ENCODE measurements at regions not wholly inside any gene's neighbourhood (a gene's known extent, or its start where the extent isn't known, plus 50 kb on each side); places are given as distances from the start of the nearest gene placed in this dataset.

DNA sequence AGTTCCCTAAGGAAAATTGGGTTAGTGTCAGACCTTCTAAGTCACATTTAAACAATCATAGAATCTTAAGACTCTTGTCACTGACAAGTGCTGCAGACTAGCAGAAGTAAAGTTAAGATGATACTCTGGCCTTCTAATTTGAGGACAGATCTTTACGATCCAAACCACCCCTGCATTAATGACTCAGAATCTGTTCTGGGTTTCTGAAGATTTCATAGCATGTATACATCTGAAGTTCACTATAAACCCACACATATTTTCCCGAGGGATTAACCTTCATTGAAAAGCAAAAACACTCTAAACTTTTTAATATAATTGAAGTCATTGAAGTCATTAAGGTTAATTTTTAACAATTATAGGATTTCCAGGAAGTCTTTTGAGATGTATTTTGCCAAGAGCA is 674.3 kb downstream of the IQCM start:
- DNase-seq (ENCODE audit: extremely low read depth in 1 of 11, low read depth in 9 of 11, low spot score in 4 of 11) = no peak

DNA sequence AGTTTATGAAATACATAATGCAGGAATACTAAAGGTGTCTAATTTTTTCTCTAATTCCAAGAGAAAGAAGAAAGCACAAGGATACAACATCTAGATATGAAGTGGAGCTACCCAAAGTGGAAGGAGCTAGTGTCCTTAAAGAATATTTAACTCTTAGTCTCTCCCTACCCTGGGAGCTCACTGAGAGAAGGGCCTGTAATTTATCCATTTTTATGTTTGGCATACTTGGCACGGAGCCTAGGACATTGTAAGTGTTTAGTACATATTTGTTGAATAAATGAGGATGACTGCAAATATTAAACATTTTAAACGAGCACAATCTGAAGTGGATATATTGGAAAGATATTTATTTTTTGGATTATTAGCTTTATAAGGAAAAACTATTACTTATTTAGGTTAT is 674.8 kb downstream of the IQCM start:
- no peak for DNase-seq (ENCODE audit: extremely low read depth in 1 of 11, low read depth in 9 of 11, low spot score in 4 of 11)

DNA sequence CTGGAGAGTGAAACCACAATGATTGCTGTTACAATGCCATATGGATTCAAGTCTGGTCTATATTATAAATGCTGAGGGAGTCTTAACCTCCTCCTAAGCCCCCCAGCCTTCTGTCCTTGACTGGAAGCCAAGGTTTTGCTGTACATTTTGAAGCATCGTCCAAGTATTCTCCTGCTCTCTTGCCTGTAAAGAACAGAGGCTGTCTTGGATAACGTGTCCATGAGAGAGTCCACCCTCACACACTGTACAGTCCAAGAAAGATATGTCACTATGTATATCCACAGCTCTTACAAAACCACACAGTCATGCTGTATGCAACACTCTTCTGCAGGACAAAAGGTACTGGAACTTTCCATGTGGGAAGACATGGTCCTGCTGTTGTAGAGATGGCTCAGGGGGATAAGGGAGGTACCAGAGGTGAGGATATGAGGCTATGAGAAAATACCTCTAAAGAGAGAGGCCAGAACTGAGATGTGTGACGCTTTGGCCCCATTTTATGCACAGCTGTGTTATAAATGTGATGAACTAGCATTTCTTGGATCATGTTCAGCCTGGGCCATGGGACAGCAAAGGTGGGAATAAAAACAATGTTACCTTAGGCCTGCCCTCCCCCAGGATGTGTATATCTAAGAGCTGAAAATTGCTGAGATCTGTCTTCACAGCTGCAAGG is 678.6 kb downstream of the IQCM start:
- DNase-seq (ENCODE audit: extremely low read depth in 1 of 11, low read depth in 9 of 11, low spot score in 4 of 11) = no peak

DNA sequence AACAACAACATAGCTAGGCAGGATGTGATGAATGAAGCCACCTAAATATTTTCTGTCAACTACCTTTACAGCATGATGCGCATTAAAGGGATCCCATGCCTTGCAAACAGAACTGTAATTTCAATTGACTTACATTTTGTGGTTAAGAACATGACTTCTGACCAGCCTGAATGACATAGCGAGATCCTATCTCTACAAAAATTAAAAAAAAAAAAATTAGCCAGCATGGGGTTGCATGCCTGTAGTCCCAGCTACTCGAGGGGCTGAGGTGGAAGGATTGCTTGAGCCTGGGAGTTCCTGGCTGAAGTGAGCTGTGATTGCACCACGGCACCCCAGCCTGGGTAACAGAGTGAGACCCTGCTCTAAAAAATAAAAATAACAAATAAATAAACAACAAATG is 680.6 kb downstream of the IQCM start:
- DNase-seq (ENCODE audit: extremely low read depth in 1 of 11, low read depth in 9 of 11, low spot score in 4 of 11) = no peak

DNA sequence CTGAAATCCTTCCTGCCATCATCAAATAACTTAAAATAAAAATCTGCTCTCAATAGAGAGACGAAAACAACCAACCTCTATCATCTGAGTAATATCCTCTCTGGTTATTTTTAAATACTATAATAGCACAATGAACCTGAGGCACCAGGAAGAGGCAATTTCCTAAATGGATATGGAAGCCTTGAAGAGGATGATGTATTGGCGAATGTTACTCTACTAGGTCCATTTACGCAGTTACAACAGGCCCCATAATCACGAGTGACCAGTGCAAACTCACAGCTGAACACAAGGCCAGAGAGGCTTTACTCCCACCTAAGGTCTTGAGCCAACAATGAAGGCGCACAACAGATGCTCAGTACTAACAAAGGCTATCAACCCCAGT is 678.8 kb upstream of the NR3C2 start:
- no peak for DNase-seq (ENCODE audit: extremely low read depth in 1 of 11, low read depth in 9 of 11, low spot score in 4 of 11)

DNA sequence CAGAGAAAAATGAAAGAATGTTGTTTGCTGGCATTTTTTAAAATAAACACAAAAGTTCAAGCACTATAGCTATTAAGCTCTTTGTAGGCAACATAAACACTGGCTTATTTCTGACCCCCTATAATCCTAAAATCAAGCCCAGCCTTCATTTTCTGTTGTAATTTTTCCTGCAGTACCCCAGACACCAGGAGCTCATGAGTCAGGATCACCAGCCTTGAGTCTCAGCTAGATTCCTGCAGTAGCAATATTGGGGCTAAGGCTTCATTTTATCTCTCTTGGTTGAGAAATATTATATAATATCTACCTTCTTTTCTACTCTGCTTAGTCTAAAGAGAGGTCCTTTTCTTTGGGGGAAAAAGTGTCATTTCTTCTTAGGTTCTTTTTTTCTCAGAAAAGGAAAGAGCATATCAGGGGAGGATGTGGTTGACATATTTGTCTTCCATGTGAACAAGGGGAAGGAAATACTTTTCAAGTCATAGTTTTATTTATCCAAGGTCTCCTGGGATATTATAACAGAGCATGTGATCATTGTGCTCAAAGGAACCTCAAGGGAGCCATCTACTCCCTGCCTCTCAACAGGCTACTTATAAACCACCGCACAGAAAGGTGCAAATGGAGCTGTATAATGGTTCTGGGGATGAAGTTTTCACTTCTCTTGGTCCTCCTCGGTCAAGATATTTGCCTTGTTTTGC is 678.3 kb upstream of the NR3C2 start:
- no peak for DNase-seq (ENCODE audit: extremely low read depth in 1 of 11, low read depth in 9 of 11, low spot score in 4 of 11)

DNA sequence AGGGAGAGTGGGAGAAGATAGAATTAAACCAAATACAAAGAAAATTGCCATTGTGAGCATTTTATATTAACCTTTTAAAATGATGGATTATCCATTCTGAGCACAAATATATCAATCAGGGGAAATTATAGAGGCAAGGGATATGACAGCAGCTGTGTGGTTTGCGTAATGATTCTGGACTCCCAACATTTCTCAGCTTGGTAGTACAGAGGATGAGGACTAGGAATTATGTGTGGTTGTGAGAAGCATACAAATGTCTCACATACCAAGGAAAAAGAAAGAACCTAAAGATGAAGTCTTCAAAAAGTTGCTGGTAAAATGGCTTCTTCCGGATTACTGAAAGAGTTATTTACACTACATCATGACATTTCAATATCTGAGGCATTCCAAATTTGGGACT is 674.6 kb upstream of the NR3C2 start:
- DNase-seq (ENCODE audit: extremely low read depth in 1 of 11, low read depth in 9 of 11, low spot score in 4 of 11) = no peak

DNA sequence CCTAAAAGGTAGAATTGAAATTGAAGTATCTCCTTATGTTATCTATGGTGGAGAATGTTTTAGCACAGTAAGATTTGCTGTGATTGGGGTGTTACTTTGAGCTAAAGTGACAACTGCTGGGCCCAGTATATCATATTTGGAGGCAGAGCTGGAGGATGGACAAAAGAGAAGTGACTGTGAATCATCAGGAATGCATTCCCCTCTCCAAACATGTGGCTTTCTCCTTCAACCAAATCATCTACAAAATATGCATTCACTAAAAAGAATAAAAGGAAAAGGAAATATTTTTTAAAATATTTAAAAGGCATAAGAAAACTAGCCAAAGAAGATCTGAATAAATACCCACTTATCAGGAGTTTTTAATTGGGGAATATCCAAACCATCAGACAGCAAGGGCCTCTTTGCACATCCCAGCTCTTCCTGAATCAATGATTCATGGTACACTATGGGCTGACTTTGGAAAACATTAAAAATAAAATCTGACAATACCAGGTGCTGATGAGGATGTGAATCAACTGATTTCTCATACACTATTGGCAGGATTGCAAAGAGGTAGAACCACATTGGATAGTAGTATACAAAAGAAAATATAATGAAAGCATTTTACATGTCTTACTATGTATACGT is 671.7 kb upstream of the NR3C2 start:
- DNase-seq (ENCODE audit: extremely low read depth in 1 of 11, low read depth in 9 of 11, low spot score in 4 of 11) = no peak

DNA sequence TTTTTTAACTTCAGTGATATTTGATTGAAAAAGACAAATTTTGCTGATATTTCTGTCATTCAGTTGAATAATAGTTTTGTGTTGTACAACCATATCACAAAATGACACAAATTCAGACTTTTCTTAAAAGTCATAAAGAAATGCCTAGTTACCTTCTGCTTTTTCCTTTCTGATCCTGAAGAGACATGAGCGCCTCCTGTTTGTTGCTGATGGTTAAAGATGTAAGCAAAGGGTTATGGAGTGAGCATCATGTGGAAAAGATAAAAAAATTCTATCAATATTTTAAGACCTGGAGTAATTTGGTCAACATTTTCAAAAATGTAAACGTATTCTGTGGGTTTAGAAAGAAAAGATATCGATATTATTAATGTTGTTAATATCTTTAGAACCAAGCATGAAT is 669.9 kb upstream of the NR3C2 start:
- no peak for DNase-seq (ENCODE audit: extremely low read depth in 1 of 11, low read depth in 9 of 11, low spot score in 4 of 11)

DNA sequence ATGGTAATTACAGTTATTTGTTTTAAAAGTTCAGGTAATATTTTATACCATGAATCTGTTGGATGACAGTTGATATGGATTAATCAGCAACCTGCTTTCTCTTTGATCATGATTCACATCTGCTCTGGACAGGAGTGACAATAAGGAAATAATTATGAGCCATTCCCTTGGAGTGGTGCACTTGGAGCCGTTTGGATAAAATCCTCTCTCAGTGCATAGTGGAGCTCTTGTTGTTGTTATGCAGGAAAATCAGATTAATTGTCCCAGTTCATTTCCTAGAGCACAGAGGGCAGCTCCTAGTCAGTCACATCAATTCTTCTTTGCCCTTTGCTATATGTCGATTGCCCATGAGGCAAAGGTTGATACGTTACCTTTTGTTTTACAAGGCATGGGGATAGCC is 668.3 kb upstream of the NR3C2 start:
- no peak for DNase-seq (ENCODE audit: extremely low read depth in 1 of 11, low read depth in 9 of 11, low spot score in 4 of 11)

DNA sequence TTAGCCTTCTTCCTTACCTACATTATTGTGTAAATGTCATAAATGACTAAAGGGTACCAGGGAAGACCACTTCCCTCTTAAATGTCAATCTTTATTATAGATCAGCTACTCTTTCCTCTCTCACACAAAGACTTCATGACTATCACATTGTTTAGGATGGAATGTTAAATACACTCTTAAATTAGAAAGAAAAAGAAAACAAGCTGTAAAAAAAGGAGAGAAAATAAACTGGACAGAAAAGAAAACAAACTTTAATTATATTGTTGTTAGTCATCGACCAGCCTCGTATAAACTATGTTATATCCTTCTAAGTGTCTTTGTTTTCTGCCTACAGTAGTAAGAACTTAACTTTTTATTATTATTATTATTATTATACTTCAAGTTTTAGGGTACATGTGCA is 666.4 kb upstream of the NR3C2 start:
- no peak for DNase-seq (ENCODE audit: extremely low read depth in 1 of 11, low read depth in 9 of 11, low spot score in 4 of 11)

DNA sequence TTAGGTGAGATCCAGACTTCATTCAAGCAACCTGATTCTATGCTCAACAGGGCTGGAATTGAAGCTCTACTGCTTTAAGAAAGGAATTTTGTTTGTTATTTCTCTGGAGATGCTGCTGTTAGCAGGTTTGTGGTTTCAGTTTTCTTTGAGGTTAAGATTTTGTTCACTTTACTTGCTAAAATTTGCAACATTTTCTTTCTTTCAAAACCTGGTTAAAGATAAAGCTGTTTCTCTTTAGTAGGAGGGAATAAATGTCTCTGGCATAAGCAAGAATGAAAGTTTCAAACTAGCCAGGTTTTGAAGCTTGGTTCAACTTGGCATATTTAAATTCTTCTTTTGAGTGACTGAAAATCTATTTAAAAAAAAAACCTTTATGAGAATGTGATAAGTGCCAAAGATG is 660.6 kb upstream of the NR3C2 start:
- no peak for DNase-seq (ENCODE audit: extremely low read depth in 1 of 11, low read depth in 9 of 11, low spot score in 4 of 11)

DNA sequence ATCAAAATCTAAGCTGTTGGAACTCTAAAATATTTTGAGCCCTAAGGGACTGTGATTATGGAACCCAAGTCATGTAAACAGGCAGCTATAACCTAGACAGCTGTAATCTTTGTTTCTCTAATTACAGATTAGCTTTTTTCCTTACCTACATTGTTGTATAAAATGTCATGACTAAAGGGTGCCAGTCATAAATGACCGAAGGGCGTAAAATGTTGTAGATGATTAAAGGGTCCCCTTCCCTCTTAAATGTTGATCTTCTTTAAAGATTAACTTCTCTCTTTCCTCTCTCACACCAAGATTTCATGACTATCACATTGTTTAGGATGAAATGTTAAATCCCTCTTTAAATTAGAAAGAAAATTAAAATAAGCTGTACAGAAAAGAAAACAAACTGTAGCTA is 659.4 kb upstream of the NR3C2 start:
- no peak for DNase-seq (ENCODE audit: extremely low read depth in 1 of 11, low read depth in 9 of 11, low spot score in 4 of 11)

DNA sequence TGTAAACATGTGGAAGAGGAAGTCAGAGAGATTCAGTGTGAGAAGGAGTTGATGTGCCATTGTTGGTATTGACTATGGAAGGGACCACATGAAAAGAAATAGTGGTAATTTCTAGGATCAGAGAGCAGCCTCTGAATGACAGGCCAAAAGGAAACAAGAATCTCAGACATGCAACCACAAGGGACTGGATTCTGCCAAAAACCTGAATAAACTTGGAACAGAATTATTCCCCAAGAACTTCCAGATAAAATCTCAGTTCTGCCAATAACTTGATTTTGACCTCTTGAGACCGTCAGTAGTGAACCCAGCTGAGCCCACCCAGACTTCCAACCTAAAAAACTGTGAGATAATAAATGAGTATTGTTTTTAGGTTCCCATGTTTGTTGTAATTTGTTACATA is 653.6 kb upstream of the NR3C2 start:
- DNase-seq (ENCODE audit: extremely low read depth in 1 of 11, low read depth in 9 of 11, low spot score in 4 of 11) = no peak

DNA sequence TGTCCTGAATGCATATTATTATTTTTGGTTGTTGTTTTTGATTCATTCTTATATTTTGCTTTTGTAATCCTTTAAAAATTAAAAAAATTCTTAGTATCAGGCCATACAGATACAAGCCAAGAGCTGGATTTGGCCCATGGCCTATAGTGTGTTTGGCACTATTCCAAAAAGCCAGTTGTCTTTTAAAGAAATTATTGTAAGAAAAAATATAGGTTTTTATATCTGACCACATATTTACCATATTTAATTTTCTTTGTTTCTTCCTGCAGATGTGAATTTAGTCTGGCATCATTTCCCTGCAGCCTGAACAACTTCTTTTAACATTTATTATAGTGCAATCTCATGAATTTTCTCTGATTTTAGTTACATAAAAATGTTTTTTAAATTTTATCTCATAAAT is 652.8 kb upstream of the NR3C2 start:
- no peak for DNase-seq (ENCODE audit: extremely low read depth in 1 of 11, low read depth in 9 of 11, low spot score in 4 of 11)

DNA sequence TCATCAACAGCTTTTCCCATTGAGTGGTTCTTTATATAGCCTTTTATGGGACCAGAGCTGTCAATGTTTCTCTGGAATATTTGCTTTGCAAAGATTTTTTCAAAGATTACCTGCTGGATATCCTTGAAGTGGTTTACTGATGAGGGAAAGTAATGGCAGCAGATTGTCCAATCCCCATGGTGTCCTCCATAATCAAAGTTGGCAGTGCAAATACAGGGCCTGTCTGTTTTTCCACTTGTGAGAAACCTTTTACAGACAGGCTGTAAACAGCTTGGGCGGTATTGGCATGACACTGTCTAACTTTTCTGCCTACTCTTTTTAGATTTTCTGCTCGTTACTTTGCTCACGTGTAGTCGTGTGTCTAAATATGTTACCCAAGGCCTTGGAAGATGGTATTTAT is 641.9 kb upstream of the NR3C2 start:
- DNase-seq (ENCODE audit: extremely low read depth in 1 of 11, low read depth in 9 of 11, low spot score in 4 of 11) = no peak

DNA sequence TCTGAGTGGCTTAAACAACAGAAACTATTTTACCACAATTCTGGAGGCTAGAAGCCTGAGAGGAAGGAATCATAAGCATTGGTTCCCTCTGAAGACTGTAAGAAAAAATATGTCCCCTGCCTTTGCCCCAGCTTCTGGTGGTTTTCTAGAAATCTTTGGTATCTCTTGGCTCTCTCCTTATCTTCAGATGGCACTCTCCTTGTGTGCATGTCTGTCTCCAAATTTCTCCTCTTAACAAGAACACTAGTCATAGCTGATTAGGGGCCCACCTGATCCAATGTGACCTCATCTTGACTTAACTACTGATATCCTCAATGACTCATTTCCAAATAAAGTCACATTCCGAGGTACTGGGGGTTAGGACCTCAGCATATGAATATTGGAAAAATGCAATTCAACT is 635.0 kb upstream of the NR3C2 start:
- DNase-seq (ENCODE audit: extremely low read depth in 1 of 11, low read depth in 9 of 11, low spot score in 4 of 11) = no peak

DNA sequence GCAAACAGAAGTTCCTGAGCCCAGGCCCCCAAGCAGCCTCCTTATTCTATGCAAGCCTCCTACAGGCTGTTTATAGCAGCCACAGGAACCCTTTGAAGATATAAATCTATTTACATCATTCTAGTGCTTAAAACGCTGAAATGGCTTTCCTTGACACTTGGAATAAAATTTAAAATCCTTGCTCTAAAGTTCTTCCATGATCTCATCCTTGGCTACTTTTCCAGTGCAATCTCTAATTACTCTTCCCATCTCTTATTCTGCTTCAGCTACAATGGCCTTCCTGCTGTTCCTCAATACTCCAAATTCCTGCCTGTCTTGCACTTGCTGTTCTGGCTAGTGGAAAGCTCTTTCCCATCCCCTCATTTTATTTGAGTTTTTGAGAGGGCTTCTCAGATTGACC is 634.2 kb upstream of the NR3C2 start:
- no peak for DNase-seq (ENCODE audit: extremely low read depth in 1 of 11, low read depth in 9 of 11, low spot score in 4 of 11)

DNA sequence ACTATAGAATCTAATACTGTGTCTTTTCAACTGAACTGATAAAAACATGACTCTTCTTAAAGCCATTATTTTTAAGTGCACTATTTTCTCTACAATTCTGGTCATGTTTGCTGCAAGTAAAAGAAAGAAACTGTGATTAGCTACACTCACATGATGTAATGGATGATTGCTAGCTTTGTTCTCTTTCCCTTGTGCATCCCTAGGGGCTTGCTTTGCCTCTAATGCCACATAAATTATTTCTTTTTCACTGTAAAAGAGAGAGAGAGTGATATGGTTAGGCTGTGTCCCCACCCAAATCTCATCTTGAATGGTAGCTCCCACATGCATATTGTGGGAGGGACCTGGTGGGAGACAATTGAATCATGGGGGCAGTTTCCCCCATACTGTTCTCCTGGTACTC is 630.2 kb upstream of the NR3C2 start:
- no peak for DNase-seq (ENCODE audit: extremely low read depth in 1 of 11, low read depth in 9 of 11, low spot score in 4 of 11)

DNA sequence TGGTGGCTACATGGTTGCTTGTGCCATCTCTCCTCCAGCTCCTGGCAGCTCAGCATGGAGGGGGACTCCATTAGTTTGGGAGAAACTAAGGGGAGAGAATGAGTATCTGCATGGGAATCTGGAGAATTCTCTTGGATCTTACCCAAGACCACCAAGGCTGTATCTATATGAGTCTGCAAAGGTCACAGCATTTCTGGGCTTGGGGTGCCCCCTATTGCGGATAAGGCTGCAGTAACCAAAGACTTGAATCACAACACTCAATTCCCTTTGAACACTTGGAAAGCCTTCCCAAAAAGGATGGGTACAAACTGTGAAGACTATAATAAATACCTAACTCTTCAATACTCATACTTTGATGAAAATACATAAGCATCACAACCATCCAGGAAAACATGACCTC is 623.5 kb upstream of the NR3C2 start:
- DNase-seq (ENCODE audit: extremely low read depth in 1 of 11, low read depth in 9 of 11, low spot score in 4 of 11) = no peak

DNA sequence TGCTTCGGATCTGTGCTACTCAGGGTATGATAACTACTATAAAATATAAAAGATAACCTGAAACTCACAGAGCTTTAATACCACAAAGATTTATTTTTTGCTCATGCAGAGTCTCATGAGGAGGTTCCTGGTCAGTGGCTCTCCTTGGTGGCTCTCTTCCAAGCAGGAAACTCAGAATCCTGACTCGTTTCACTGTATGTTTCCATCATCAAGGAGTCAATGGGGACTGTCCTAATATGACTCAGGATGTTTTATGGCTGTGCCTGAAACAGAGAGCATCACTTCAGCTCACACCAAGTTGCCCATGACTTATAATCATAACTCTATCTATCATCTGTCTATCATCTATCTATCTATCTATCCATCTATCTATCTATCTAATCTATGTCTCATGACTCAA is 620.8 kb upstream of the NR3C2 start:
- DNase-seq (ENCODE audit: extremely low read depth in 1 of 11, low read depth in 9 of 11, low spot score in 4 of 11) = no peak
